Renal cortical epithelial cell (primary cell): ENCODE measurements at regions not wholly inside any gene's neighbourhood (a gene's known extent, or its start where the extent isn't known, plus 50 kb on each side); places are given as distances from the start of the nearest gene placed in this dataset.
"Not testable (repeated sequence)": the region's sequence is repeated elsewhere in the genome, so short reads cannot be mapped to it uniquely, and the experiment has no call there.

ENCODE experiments used
- DNase-seq: peaks from one replicate; pipeline ENCODE4 v3.0.0-alpha.2; 2011; ENCODE audit warnings: low read depth

- no peak for DNase-seq
These were observed 178.7 kb upstream of the CDH4 start for GRCh38 chr20:61073376-61073775.

GRCh38 chr20:61082720-61083119 is 169.3 kb upstream of the CDH4 start:
- DNase-seq: no peak

GRCh38 chr20:61083431-61083830 is 168.6 kb upstream of the CDH4 start:
- no peak for DNase-seq

GRCh38 chr20:61086031-61086430 is 166.0 kb upstream of the CDH4 start:
- no peak for DNase-seq

GRCh38 chr20:61090541-61090940 is 161.5 kb upstream of the CDH4 start:
- no peak for DNase-seq

GRCh38 chr20:61092251-61092650 is 159.8 kb upstream of the CDH4 start:
- no peak for DNase-seq

- DNase-seq: no peak
These were observed 157.5 kb upstream of the CDH4 start for GRCh38 chr20:61094581-61094980.

- DNase-seq: no peak
These were observed 155.6 kb upstream of the CDH4 start for GRCh38 chr20:61096463-61096862.

GRCh38 chr20:61099806-61100205 is 152.3 kb upstream of the CDH4 start:
- DNase-seq: no peak

- no peak for DNase-seq
These were observed 151.6 kb upstream of the CDH4 start for GRCh38 chr20:61100489-61100888.

- not testable (repeated sequence) for DNase-seq
These were observed 150.7 kb upstream of the CDH4 start for GRCh38 chr20:61101321-61101720.

- no peak for DNase-seq
These were observed 147.8 kb upstream of the CDH4 start for GRCh38 chr20:61104232-61104631.

- no peak for DNase-seq
These were observed 146.7 kb upstream of the CDH4 start for GRCh38 chr20:61105395-61105794.

- no peak for DNase-seq
These were observed 145.6 kb upstream of the CDH4 start for GRCh38 chr20:61106438-61106837.

- no peak for DNase-seq
These were observed 142.7 kb upstream of the CDH4 start for GRCh38 chr20:61109221-61109805.

- DNase-seq: no peak
These were observed 139.5 kb upstream of the CDH4 start for GRCh38 chr20:61112515-61112914.

GRCh38 chr20:61113731-61114130 is 138.3 kb upstream of the CDH4 start:
- no peak for DNase-seq

- DNase-seq: no peak
These were observed 137.4 kb upstream of the CDH4 start for GRCh38 chr20:61114493-61115175.

GRCh38 chr20:61115364-61116065 is 136.5 kb upstream of the CDH4 start:
- no peak for DNase-seq

GRCh38 chr20:61117725-61118124 is 134.3 kb upstream of the CDH4 start:
- DNase-seq: peak; percentile 94

GRCh38 chr20:61118429-61119224 is 133.4 kb upstream of the CDH4 start:
- DNase-seq: peak; percentile 61

GRCh38 chr20:61119273-61119672 is 132.8 kb upstream of the CDH4 start:
- DNase-seq: no peak
